Middle frontal gyrus (tissue), 1 donor: ENCODE measurements at regions not wholly inside any gene's neighbourhood (a gene's known extent, or its start where the extent isn't known, plus 50 kb on each side); places are given as distances from the start of the nearest gene placed in this dataset.

Experiments used
- DNase-seq: peaks from one replicate; pipeline ENCODE4 v3.0.0-alpha.2; 2015; ENCODE audit warnings: low spot score; ENCODE audit errors: extremely low spot score

- no peak for DNase-seq
Observed at GRCh38 chr2:228709788-228710371, 528.4 kb upstream of the SPHKAP start.

- no peak for DNase-seq
Observed at GRCh38 chr2:228707846-228708245, 526.4 kb upstream of the SPHKAP start.

- DNase-seq = no peak
Observed at GRCh38 chr2:228705318-228705717, 523.8 kb upstream of the SPHKAP start.

- DNase-seq = no peak
Observed at GRCh38 chr2:228703152-228703551, 521.7 kb upstream of the SPHKAP start.

- no peak for DNase-seq
Observed at GRCh38 chr2:228701506-228701905, 520.0 kb upstream of the SPHKAP start.

GRCh38 chr2:228700638-228701037 lies 519.2 kb upstream of the SPHKAP start:
- DNase-seq = no peak

GRCh38 chr2:228699888-228700287 lies 518.4 kb upstream of the SPHKAP start:
- no peak for DNase-seq

GRCh38 chr2:228699400-228699799 lies 517.9 kb upstream of the SPHKAP start:
- no peak for DNase-seq

GRCh38 chr2:228698963-228699362 lies 517.5 kb upstream of the SPHKAP start:
- DNase-seq = no peak

GRCh38 chr2:228697456-228697855 lies 516.0 kb upstream of the SPHKAP start:
- no peak for DNase-seq

GRCh38 chr2:228690681-228691080 lies 509.2 kb upstream of the SPHKAP start:
- DNase-seq = no peak

GRCh38 chr2:228689053-228689452 lies 507.6 kb upstream of the SPHKAP start:
- no peak for DNase-seq

GRCh38 chr2:228688007-228688645 lies 506.6 kb upstream of the SPHKAP start:
- no peak for DNase-seq

GRCh38 chr2:228681979-228682378 lies 500.5 kb upstream of the SPHKAP start:
- no peak for DNase-seq

GRCh38 chr2:228681426-228681825 lies 499.9 kb upstream of the SPHKAP start:
- peak; percentile 25 for DNase-seq

- DNase-seq = no peak
Observed at GRCh38 chr2:228678110-228678509, 496.6 kb upstream of the SPHKAP start.

- no peak for DNase-seq
Observed at GRCh38 chr2:228675646-228676045, 494.2 kb upstream of the SPHKAP start.

- DNase-seq = no peak
Observed at GRCh38 chr2:228675091-228675490, 493.6 kb upstream of the SPHKAP start.

- DNase-seq = no peak
Observed at GRCh38 chr2:228673876-228674554, 492.5 kb upstream of the SPHKAP start.

- DNase-seq = no peak
Observed at GRCh38 chr2:228669690-228670089, 488.2 kb upstream of the SPHKAP start.

GRCh38 chr2:228665232-228665631 lies 483.7 kb upstream of the SPHKAP start:
- DNase-seq = no peak

- DNase-seq = no peak
Observed at GRCh38 chr2:228658998-228659397, 477.5 kb upstream of the SPHKAP start.
